ENCODE measurements at regions not wholly inside any gene's neighbourhood (a gene's known extent, or its start where the extent isn't known, plus 50 kb on each side); places are given as distances from the start of the nearest gene placed in this dataset.
"Not testable (repeated sequence)": the region's sequence is repeated elsewhere in the genome, so short reads cannot be mapped to it uniquely, and the experiment has no call there.

DNA sequence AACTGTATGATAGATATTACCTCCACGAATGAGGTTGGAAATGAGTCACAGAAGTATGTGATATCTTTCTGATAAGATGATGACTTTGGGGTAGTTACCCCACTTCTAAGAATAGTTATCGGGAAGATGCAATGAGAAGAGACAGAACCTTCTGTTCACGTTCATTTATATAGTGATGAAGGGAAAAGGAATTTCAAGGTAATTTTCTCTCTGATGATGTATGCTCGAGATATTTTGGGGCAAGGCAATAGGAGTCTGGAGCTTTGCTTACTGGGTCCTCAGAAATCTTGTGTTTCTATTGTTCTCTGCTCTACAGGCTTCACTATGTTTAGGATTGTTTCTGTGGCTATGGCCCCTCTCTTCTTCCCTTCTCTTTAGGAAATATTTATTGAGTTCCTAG, 1389.6 kb downstream of the CDH8 start:
- no peak for DNase-seq

- DNase-seq: no peak
These were observed 1390.7 kb downstream of the CDH8 start for GRCh38 chr16:60645541-60645940.

GRCh38 chr16:60642956-60643355, 1393.3 kb downstream of the CDH8 start:
- no peak for DNase-seq

DNA sequence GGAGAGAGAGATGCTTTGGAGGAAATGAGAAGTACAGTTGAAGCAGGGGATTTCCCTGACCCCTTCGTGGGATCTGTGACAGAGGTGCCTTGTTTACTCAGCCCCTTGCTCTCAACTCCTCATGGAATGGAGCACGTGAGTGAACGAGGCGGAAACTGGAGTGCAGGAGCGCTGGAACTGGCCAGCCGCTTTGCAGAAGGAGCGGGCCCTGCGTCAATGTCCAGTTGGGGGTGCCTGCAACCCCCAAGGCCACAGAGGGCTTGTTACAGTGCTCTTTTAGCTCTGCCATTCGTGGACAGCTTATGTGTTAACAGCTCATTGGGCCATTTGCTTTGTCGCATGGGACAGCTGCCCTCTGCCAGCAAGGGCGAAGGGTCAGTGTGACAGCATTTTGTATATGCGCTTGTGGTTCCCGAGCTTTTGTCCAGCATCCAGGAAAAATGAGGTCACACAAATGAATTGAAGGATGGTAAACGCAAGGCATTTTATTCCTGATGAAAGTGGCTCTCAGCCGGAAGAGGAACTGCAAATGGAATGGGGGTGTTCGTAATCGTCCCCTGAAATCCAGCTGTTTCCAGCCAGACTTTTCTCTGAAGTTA, 1395.1 kb downstream of the CDH8 start:
- DNase-seq: no peak

DNA sequence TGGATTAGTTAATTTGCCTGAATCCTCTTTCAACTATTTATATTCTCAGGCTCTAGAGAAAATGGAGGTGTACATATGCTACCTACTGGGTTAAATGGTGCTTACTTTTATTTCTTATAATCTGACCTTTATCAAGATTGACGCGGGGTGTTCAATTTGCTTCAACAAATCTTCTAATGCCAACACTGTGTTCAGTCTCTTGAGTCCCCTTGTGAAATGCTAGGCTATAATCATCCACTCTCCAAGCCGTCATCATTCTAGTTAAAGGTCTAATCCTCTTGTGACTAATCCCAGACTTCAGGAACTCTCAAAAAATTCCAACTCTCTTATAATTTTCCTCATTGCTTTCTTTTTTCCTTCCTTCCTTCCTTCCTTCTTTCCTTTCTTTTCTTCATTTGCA, 1396.2 kb downstream of the CDH8 start:
- DNase-seq: no peak

DNA sequence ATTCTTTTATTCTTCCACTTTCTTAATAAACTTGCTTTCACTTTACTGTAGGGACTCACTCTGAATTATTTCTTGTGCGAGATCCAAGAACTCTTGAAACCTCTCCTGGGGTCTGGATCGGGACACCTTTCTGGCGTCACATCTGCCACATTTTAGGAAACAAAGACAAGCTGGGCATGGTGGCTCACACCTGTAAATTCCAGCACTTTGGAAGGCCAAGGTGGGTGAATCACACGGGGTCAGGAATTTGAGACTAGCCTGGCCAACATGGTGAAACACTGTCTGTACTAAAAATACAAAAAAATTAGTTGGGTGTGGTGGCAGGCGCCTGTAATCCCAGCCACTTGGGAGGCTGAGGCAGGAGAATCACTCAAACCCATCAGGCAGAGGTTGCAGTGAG, 1399.6 kb downstream of the CDH8 start:
- DNase-seq: not testable (repeated sequence)

- no peak for DNase-seq
These were observed 1400.1 kb downstream of the CDH8 start for GRCh38 chr16:60636117-60636516.

GRCh38 chr16:60635548-60635947, 1400.7 kb downstream of the CDH8 start:
- no peak for DNase-seq

- no peak for DNase-seq
These were observed 1424.4 kb downstream of the CDH8 start for GRCh38 chr16:60611844-60612243.

DNA sequence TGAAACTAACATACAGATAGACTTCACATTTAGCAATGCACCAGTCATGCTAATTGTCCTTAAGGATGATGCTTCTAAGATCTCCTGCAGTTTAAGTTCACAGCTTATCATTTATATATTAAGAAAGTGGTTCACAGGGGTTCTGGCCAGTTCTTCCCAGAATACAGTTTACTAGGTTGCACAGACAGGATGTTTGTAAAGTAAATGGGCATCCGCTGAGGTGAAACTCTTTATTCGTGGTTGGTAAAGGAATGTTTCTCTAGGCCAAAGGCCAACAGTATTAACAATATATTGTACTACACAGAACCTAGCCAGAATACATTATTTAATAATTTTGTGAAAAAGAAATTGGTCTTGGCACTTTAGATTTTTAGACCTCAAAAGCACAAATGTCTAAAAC, 1427.3 kb downstream of the CDH8 start:
- no peak for DNase-seq

- DNase-seq: not testable (repeated sequence)
These were observed 1430.6 kb downstream of the CDH8 start for GRCh38 chr16:60605652-60606051.

DNA sequence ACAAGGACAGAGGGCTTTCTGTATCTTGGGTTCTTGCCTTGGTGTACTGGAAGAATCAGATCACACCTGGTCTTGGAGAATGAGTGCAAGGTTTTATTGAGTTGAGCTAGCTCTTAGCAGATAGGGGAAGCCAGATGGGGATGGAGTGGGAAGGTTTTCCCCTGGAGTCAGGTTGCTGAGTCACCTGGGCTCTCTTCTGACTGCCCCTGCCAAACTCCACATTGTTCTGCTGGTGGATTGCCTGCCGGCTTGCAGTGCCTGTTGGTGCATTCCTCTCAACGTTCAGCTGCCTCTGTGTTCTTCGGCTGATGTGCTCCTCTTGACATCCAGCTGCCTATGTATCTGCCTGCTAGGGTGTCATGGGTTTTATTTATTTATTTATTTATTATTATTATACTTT, 1431.1 kb downstream of the CDH8 start:
- DNase-seq: no peak

DNA sequence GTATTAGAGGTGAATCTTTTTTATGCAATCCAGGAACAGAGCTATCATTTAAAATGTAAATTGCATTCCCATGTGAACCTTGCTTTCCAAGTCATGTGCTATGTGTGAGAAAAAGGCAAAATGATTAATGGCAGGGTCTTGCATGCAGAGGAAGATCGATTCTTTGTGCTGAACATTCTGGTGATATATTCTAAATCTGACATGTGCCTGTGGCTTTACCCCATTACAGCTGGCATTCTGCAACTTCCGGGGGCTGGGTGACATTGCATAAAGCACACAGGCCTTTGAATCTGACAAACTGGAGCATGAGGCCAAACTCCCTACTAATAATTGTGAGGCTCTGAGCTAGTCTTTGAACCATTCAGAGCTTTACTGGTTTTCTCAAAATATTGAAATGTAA, 1449.7 kb downstream of the CDH8 start:
- DNase-seq: no peak

- DNase-seq: no peak
These were observed 1453.7 kb downstream of the CDH8 start for GRCh38 chr16:60582528-60582927.

GRCh38 chr16:60566901-60567300, 1469.3 kb downstream of the CDH8 start:
- DNase-seq: no peak

DNA sequence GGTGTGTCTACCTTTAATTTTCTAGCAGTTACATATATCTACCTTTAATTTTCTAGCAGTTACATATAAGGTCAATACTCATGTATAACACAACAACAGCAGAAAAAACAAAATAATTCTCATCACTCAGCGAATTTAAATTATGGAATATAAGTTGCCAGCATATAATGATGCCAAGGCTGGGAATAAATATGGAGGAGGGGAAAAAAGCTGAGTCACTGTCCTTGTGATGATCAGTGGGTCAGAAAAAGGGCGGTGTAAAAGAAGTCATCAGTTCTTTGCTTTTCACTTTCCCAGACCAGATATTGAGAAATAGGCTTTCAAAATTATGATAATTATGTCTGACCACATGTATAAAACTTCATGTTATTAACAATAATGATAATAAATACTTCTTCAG, 1471.7 kb downstream of the CDH8 start:
- DNase-seq: no peak

GRCh38 chr16:60563166-60563565, 1473.1 kb downstream of the CDH8 start:
- DNase-seq: no peak

DNA sequence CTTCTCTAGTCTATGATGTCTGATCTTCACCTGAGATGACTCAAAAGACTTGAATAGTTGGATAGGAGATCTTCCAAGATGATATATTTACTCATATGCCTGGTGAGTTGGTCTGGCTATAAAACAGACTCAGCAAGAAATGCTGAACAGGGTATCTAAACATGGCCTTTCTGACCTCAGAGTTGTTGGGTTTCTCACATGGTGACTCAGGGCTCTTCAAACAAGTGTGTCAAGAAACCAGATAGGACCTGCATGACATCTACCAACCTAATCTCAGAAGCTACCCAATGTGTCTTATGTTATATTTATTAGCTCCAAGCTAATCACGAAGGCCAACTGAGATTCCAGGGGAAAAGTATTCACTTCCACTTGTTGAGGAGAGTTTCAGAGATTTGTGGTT, 1477.3 kb downstream of the CDH8 start:
- no peak for DNase-seq

DNA sequence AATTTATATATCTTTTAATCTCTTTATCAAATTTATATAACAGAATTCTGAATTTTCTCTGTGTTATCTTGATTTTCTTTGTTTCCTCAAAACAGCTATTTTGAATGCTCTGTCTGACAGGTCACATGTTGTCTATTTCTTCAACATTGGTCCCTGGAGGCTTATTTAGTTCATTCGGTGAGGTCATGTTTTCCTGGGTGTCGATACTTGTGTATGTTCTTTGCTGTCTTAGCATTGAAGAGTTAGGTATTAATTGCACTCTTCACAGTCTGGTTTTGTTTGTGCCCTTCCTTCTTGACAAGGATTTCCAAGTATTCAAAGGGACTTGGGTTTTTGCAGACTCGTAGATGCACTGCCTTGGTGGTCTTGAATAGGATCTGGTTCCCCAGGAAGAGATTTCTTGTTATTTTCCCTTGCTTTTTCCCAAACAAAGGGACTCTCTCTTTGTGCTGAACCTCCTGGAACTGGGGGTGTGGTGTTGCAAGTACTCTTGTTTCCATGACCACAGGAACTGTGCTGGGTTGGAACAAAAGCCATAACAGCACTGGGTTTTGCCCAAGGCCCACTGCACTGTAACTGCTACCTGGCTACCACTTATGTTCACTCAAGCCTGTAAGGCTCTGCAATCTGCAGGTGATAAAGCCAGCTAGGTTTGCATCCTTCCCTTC, 1483.0 kb downstream of the CDH8 start:
- DNase-seq: no peak

- no peak for DNase-seq
These were observed 1494.7 kb downstream of the CDH8 start for GRCh38 chr16:60541535-60541934.

GRCh38 chr16:60510941-60511340, 1525.3 kb downstream of the CDH8 start:
- DNase-seq: no peak

DNA sequence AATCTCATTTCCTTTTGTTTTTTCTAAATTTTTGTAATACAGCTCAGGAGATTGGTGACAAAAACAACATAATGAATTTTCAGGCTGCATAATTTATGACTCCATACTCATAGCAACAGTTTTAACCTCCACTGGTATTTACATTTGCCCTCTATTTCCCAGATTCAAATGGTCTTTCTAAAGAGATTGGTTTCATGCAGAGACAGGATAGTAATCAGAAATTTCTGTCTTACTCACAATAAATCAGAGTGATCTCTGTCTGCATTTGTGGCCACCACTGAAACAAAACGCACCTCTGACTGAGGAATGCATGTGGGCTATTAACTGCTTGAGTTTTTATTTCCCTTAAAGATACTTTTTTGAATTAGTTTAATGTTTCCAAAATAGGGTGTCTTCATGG, 1526.0 kb downstream of the CDH8 start:
- no peak for DNase-seq

DNA sequence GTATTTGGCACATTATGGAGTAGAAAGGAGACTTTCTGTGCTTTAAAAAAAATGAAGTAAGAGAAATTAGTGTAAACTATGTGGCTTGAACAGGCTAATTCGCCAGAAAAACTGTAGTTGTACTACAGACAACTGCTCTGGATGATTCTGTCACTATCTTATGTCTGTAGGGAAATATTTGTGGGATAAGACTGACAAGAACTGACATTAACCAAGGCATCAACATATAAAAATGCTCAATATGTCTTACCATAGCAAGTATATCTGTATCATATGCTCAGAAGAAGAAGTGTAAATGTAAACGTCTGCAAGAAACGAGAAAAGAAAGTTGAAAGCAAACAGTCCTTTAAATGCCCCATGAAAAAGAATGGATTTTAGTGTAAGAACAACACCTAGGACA, 1545.0 kb downstream of the CDH8 start:
- DNase-seq: no peak

DNA sequence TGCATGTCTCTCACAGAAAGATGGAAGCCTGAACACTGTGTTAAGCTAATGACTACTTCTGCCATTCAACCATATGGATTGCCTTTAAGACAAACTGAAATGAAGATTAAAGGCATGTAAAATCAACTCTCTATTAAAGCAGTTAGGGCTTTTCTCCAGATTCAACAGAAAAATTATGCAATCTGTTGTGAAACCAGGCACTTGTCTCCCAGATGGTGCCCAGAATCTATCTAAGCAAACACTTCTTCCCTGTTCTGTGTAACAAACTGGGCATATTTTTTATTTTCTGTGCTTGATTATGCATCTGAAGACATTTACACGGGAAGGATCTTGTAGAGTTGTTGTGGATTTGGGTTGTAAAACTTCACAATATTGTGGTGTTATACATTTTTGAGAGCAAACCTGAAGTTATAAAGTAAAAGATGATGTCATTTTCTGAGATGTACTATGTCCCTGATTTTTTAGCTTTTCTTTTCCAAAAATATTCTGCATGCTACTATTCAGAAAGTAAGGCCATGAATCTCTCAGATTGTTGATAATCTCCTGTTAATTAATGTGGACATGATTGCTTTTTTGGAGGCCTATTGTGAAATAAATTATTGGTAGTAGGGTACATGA, 1550.3 kb downstream of the CDH8 start:
- no peak for DNase-seq

GRCh38 chr16:60484901-60485300, 1551.3 kb downstream of the CDH8 start:
- DNase-seq: no peak

Measured in RPMI8226 (cell line).